ENCODE measurements at regions not wholly inside any gene's neighbourhood (a gene's known extent, or its start where the extent isn't known, plus 50 kb on each side); places are given as distances from the start of the nearest gene placed in this dataset.

GRCh38 chr19:32165141-32165540, 180.3 kb upstream of the ZNF507 start:
- in situ Hi-C loops (cut with MboI; ENCODE audit: low pct_ligation_motif_present in 1 of 4, low pct_unique_long_range_greater_than_20kb in 1 of 4, low sequenced_read_pairs in 3 of 4) = no loop called here
- TF ChIP-seq, protein P1, sequence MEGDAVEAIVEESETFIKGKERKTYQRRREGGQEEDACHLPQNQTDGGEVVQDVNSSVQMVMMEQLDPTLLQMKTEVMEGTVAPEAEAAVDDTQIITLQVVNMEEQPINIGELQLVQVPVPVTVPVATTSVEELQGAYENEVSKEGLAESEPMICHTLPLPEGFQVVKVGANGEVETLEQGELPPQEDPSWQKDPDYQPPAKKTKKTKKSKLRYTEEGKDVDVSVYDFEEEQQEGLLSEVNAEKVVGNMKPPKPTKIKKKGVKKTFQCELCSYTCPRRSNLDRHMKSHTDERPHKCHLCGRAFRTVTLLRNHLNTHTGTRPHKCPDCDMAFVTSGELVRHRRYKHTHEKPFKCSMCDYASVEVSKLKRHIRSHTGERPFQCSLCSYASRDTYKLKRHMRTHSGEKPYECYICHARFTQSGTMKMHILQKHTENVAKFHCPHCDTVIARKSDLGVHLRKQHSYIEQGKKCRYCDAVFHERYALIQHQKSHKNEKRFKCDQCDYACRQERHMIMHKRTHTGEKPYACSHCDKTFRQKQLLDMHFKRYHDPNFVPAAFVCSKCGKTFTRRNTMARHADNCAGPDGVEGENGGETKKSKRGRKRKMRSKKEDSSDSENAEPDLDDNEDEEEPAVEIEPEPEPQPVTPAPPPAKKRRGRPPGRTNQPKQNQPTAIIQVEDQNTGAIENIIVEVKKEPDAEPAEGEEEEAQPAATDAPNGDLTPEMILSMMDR (IDR thresholded peaks at IDR 0.05) = no peak
- no peak for TF ChIP-seq POLR2A (IDR thresholded peaks at IDR 0.05)
- no peak for TF ChIP-seq EP300 (IDR thresholded peaks at IDR 0.05; ENCODE audit: low read depth)
- no peak for TF ChIP-seq POLR2AphosphoS5 (IDR thresholded peaks at IDR 0.05)
- WGBS, 2 donors (ENCODE audit: low coverage in 1 of 2) = 67 to 79% methylated on average over 1 to 11 of the region's 11 CpGs
- no peak for DNase-seq
- intact Hi-C loops (cut with DNase I; ENCODE audit: low total_unique reads) = no loop called here
- no peaks in the 10 kb centered on the region for H3K4me1 ChIP-seq
- no peaks in the 10 kb centered on the region for H3K36me3 ChIP-seq
- no peak overlapping the region for H3K4me3 ChIP-seq
- no peak overlapping the region for H3K27ac ChIP-seq
- no peaks in the 10 kb centered on the region for H3K9me3 ChIP-seq
- no peaks in the 10 kb centered on the region for H3K27me3 ChIP-seq

DNA sequence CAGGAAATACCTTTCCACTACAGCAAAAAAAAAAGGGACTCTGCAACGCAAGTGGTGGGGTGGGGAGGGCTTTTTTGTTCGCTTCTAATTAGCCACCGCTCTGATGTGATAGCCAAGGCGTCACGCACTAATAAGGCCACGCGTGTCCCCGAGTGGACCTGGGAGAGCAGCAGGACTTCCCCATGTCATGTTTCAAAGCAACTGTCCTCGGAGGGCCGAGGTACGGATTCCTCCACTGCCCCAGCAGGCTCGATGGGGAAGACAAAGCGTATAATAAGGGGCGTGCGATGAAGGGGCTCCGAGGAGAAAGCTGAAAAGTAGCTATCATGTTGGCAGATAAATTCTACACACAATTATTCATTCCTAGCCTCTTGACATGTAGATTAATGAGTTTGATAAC, 179.7 kb upstream of the ZNF507 start:
- H3K27ac ChIP-seq = no peak overlapping the region
- TF ChIP-seq, protein P1 (IDR thresholded peaks at IDR 0.05) = no peak
- TF ChIP-seq POLR2AphosphoS5 (IDR thresholded peaks at IDR 0.05) (no peak), POLR2A (IDR thresholded peaks at IDR 0.05) (no peak), EP300 (IDR thresholded peaks at IDR 0.05; ENCODE audit: low read depth) (no peak)
- in situ Hi-C loops (cut with MboI; ENCODE audit: low pct_ligation_motif_present in 1 of 4, low pct_unique_long_range_greater_than_20kb in 1 of 4, low sequenced_read_pairs in 3 of 4) (no loop called here), intact Hi-C loops (cut with DNase I; ENCODE audit: low total_unique reads) (no loop called here)
- no peaks in the 10 kb centered on the region for H3K4me1 ChIP-seq
- H3K4me3 ChIP-seq = no peak overlapping the region
- WGBS, 2 donors (ENCODE audit: low coverage in 1 of 2) = 86% methylated on average over 16 of the region's 16 CpGs; no CpG with 5 or more reads in 1 of the 2 donors
- H3K9me3 ChIP-seq = no peaks in the 10 kb centered on the region
- no peaks in the 10 kb centered on the region for H3K27me3 ChIP-seq
- DNase-seq = no peak
- no peaks in the 10 kb centered on the region for H3K36me3 ChIP-seq

- no peak overlapping the region for H3K4me3 ChIP-seq
- no peaks in the 10 kb centered on the region for H3K9me3 ChIP-seq
- H3K27me3 ChIP-seq = no peaks in the 10 kb centered on the region
- TF ChIP-seq POLR2AphosphoS5 (IDR thresholded peaks at IDR 0.05) (no peak), POLR2A (IDR thresholded peaks at IDR 0.05) (no peak), EP300 (IDR thresholded peaks at IDR 0.05; ENCODE audit: low read depth) (no peak)
- TF ChIP-seq, protein P1 (IDR thresholded peaks at IDR 0.05) = no peak
- H3K4me1 ChIP-seq = no peaks in the 10 kb centered on the region
- no peak for DNase-seq
- H3K27ac ChIP-seq = no peak overlapping the region
- 51 to 54% methylated on average over 3 to 9 of the region's 9 CpGs for WGBS, 2 donors (ENCODE audit: low coverage in 1 of 2)
- intact Hi-C loops (cut with DNase I; ENCODE audit: low total_unique reads) (no loop called here), in situ Hi-C loops (cut with MboI; ENCODE audit: low pct_ligation_motif_present in 1 of 4, low pct_unique_long_range_greater_than_20kb in 1 of 4, low sequenced_read_pairs in 3 of 4) (no loop called here)
- H3K36me3 ChIP-seq = no peaks in the 10 kb centered on the region
These were observed 179.2 kb upstream of the ZNF507 start for GRCh38 chr19:32166238-32166637.

DNA sequence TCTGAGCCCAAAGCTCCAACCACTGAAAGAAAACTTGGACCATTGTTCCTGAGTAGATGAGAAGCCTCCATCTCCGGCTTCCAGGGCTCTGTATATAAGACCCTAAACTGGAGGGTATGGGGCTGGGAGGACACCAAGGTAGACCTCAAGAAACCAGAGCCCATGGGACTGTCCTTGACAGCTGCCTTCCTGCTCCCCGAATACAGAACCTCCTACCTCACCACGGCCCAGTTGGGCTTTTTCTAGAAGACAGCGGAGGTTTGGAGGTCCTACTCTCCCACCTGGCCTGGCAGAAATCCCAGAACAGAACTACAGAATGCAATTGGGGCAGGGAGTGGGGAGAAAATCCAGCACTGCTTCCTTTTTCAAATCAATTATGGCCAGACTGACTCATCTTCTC, 177.3 kb upstream of the ZNF507 start:
- H3K27ac ChIP-seq = no peak overlapping the region
- no peaks in the 10 kb centered on the region for H3K9me3 ChIP-seq
- H3K27me3 ChIP-seq = peaks cover 7% of the 10 kb centered on the region
- TF ChIP-seq POLR2A (IDR thresholded peaks at IDR 0.05) (no peak), EP300 (IDR thresholded peaks at IDR 0.05; ENCODE audit: low read depth) (no peak), POLR2AphosphoS5 (IDR thresholded peaks at IDR 0.05) (no peak)
- TF ChIP-seq, protein P1 (IDR thresholded peaks at IDR 0.05) = no peak
- H3K4me1 ChIP-seq = no peaks in the 10 kb centered on the region
- in situ Hi-C loops (cut with MboI; ENCODE audit: low pct_ligation_motif_present in 1 of 4, low pct_unique_long_range_greater_than_20kb in 1 of 4, low sequenced_read_pairs in 3 of 4) = no loop called here
- no peaks in the 10 kb centered on the region for H3K36me3 ChIP-seq
- intact Hi-C loops (cut with DNase I; ENCODE audit: low total_unique reads) = no loop called here
- WGBS, 2 donors (ENCODE audit: low coverage in 1 of 2) = 66 to 88% methylated on average over 4 of the region's 4 CpGs
- no peak overlapping the region for H3K4me3 ChIP-seq
- no peak for DNase-seq

All from transverse colon (tissue), 4 donors.